ENCODE measurements at regions not wholly inside any gene's neighbourhood (a gene's known extent, or its start where the extent isn't known, plus 50 kb on each side); places are given as distances from the start of the nearest gene placed in this dataset.

DNA sequence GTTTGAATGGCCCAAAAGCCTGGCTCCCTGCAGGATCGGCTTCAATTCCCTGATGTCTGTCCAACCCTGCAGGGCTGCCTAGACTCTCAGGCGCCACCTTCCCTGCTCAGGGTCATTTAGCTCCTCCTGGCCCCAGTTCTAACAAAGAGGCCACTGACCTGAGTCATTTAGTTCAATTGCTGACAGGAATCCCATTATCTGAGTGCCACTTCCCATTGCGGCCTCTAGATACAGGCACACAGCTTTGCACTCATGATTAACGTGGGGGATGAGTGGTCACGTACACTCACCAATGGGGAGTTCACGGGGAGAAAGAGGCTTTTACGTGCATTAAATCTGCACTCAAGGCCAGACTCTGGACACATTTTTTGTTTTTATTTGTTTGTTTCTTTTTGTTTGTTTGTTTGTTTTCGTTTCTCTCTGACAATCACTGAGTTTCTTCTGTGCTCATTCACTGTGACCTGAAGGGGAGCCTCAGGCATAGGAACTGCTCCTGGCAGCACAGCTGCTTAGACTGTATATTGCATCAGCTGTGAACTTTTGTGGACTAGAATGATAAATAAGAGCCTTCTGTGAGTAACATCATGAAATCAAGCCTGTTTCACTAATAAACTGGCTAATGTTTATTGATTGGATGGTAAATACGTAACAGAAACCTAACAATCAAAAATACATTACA, 118.9 kb upstream of the CTNNA2 start (continued):
- TF ChIP-seq, protein P1, sequence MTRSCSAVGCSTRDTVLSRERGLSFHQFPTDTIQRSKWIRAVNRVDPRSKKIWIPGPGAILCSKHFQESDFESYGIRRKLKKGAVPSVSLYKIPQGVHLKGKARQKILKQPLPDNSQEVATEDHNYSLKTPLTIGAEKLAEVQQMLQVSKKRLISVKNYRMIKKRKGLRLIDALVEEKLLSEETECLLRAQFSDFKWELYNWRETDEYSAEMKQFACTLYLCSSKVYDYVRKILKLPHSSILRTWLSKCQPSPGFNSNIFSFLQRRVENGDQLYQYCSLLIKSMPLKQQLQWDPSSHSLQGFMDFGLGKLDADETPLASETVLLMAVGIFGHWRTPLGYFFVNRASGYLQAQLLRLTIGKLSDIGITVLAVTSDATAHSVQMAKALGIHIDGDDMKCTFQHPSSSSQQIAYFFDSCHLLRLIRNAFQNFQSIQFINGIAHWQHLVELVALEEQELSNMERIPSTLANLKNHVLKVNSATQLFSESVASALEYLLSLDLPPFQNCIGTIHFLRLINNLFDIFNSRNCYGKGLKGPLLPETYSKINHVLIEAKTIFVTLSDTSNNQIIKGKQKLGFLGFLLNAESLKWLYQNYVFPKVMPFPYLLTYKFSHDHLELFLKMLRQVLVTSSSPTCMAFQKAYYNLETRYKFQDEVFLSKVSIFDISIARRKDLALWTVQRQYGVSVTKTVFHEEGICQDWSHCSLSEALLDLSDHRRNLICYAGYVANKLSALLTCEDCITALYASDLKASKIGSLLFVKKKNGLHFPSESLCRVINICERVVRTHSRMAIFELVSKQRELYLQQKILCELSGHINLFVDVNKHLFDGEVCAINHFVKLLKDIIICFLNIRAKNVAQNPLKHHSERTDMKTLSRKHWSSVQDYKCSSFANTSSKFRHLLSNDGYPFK (CRISPR knock-in tag; IDR thresholded peaks at IDR 0.05; ENCODE audit: borderline replicate concordance), result no peak
- TF ChIP-seq, protein P2, sequence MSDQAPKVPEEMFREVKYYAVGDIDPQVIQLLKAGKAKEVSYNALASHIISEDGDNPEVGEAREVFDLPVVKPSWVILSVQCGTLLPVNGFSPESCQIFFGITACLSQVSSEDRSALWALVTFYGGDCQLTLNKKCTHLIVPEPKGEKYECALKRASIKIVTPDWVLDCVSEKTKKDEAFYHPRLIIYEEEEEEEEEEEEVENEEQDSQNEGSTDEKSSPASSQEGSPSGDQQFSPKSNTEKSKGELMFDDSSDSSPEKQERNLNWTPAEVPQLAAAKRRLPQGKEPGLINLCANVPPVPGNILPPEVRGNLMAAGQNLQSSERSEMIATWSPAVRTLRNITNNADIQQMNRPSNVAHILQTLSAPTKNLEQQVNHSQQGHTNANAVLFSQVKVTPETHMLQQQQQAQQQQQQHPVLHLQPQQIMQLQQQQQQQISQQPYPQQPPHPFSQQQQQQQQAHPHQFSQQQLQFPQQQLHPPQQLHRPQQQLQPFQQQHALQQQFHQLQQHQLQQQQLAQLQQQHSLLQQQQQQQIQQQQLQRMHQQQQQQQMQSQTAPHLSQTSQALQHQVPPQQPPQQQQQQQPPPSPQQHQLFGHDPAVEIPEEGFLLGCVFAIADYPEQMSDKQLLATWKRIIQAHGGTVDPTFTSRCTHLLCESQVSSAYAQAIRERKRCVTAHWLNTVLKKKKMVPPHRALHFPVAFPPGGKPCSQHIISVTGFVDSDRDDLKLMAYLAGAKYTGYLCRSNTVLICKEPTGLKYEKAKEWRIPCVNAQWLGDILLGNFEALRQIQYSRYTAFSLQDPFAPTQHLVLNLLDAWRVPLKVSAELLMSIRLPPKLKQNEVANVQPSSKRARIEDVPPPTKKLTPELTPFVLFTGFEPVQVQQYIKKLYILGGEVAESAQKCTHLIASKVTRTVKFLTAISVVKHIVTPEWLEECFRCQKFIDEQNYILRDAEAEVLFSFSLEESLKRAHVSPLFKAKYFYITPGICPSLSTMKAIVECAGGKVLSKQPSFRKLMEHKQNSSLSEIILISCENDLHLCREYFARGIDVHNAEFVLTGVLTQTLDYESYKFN (CRISPR knock-in tag; conservative IDR thresholded peaks at IDR 0.05), result peak; percentile 66; the same call in 1 of the 2 replicates
- TF ChIP-seq, protein P3, sequence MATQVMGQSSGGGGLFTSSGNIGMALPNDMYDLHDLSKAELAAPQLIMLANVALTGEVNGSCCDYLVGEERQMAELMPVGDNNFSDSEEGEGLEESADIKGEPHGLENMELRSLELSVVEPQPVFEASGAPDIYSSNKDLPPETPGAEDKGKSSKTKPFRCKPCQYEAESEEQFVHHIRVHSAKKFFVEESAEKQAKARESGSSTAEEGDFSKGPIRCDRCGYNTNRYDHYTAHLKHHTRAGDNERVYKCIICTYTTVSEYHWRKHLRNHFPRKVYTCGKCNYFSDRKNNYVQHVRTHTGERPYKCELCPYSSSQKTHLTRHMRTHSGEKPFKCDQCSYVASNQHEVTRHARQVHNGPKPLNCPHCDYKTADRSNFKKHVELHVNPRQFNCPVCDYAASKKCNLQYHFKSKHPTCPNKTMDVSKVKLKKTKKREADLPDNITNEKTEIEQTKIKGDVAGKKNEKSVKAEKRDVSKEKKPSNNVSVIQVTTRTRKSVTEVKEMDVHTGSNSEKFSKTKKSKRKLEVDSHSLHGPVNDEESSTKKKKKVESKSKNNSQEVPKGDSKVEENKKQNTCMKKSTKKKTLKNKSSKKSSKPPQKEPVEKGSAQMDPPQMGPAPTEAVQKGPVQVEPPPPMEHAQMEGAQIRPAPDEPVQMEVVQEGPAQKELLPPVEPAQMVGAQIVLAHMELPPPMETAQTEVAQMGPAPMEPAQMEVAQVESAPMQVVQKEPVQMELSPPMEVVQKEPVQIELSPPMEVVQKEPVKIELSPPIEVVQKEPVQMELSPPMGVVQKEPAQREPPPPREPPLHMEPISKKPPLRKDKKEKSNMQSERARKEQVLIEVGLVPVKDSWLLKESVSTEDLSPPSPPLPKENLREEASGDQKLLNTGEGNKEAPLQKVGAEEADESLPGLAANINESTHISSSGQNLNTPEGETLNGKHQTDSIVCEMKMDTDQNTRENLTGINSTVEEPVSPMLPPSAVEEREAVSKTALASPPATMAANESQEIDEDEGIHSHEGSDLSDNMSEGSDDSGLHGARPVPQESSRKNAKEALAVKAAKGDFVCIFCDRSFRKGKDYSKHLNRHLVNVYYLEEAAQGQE (IDR thresholded peaks at IDR 0.05; ENCODE audit: borderline replicate concordance in 1 of 2, low read depth in 1 of 2, low read length in 2 of 2), result peak in 1 of 2 experiments; percentile 23; a peak in 1 of 4 replicates
- TF ChIP-seq HOXA7 (CRISPR knock-in tag; IDR thresholded peaks at IDR 0.05) (no peak), RARA (CRISPR knock-in tag; IDR thresholded peaks at IDR 0.05) (peak; percentile 65), ELF3 (CRISPR knock-in tag; IDR thresholded peaks at IDR 0.05) (peak; percentile 84), MAF1 (CRISPR knock-in tag; IDR thresholded peaks at IDR 0.05; ENCODE audit: borderline replicate concordance) (no peak), CREM (IDR thresholded peaks at IDR 0.05) (peak; percentile 46), CREM (CRISPR knock-in tag; IDR thresholded peaks at IDR 0.05) (no peak), FIP1L1 (IDR thresholded peaks at IDR 0.05; ENCODE audit: borderline replicate concordance, insufficient read depth, low read depth, low read length) (no peak), MTF2 (CRISPR knock-in tag; IDR thresholded peaks at IDR 0.05; ENCODE audit: borderline replicate concordance) (no peak), FOXA3 (CRISPR knock-in tag; IDR thresholded peaks at IDR 0.05) (peak; percentile 31; the same call in 1 of the 2 replicates), ZNF543 (CRISPR knock-in tag; IDR thresholded peaks at IDR 0.05) (peak; percentile 46)
- TF ChIP-seq, protein P4, sequence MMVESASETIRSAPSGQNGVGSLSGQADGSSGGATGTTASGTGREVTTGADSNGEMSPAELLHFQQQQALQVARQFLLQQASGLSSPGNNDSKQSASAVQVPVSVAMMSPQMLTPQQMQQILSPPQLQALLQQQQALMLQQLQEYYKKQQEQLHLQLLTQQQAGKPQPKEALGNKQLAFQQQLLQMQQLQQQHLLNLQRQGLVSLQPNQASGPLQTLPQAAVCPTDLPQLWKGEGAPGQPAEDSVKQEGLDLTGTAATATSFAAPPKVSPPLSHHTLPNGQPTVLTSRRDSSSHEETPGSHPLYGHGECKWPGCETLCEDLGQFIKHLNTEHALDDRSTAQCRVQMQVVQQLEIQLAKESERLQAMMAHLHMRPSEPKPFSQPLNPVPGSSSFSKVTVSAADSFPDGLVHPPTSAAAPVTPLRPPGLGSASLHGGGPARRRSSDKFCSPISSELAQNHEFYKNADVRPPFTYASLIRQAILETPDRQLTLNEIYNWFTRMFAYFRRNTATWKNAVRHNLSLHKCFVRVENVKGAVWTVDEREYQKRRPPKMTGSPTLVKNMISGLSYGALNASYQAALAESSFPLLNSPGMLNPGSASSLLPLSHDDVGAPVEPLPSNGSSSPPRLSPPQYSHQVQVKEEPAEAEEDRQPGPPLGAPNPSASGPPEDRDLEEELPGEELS (CRISPR knock-in tag; IDR thresholded peaks at IDR 0.05), result peak; percentile 81
- TF ChIP-seq, protein P5, sequence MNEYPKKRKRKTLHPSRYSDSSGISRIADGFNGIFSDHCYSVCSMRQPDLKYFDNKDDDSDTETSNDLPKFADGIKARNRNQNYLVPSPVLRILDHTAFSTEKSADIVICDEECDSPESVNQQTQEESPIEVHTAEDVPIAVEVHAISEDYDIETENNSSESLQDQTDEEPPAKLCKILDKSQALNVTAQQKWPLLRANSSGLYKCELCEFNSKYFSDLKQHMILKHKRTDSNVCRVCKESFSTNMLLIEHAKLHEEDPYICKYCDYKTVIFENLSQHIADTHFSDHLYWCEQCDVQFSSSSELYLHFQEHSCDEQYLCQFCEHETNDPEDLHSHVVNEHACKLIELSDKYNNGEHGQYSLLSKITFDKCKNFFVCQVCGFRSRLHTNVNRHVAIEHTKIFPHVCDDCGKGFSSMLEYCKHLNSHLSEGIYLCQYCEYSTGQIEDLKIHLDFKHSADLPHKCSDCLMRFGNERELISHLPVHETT (CRISPR knock-in tag; conservative IDR thresholded peaks at IDR 0.05), result no peak
